ENCODE measurements at regions not wholly inside any gene's neighbourhood (a gene's known extent, or its start where the extent isn't known, plus 50 kb on each side); places are given as distances from the start of the nearest gene placed in this dataset.

GRCh38 chr17:77492446-77493237 is 351.9 kb downstream of the SEC14L1 start:
- H3K27ac ChIP-seq: no peak overlapping the region
- TF ChIP-seq ZFX (IDR thresholded peaks at IDR 0.05; ENCODE audit: borderline replicate concordance) (no peak), CTCF (IDR thresholded peaks at IDR 0.05) (no peak)

GRCh38 chr17:77493238-77493820 is 352.6 kb downstream of the SEC14L1 start:
- no peak overlapping the region for H3K27ac ChIP-seq
- no peak for TF ChIP-seq CTCF (IDR thresholded peaks at IDR 0.05)
- TF ChIP-seq ZFX (IDR thresholded peaks at IDR 0.05; ENCODE audit: borderline replicate concordance): no peak

- no peak overlapping the region for H3K27ac ChIP-seq
- no peak for TF ChIP-seq CTCF (IDR thresholded peaks at IDR 0.05)
- TF ChIP-seq ZFX (IDR thresholded peaks at IDR 0.05; ENCODE audit: borderline replicate concordance): no peak
Observed at GRCh38 chr17:77493901-77494663, 353.3 kb downstream of the SEC14L1 start.

- no peak overlapping the region for H3K27ac ChIP-seq
- TF ChIP-seq CTCF (IDR thresholded peaks at IDR 0.05) (peak; percentile 93), ZFX (IDR thresholded peaks at IDR 0.05; ENCODE audit: borderline replicate concordance) (no peak)
Observed at GRCh38 chr17:77494664-77495435, 354.1 kb downstream of the SEC14L1 start.

- TF ChIP-seq CTCF (IDR thresholded peaks at IDR 0.05): no peak
- TF ChIP-seq ZFX (IDR thresholded peaks at IDR 0.05; ENCODE audit: borderline replicate concordance): no peak
- no peak overlapping the region for H3K27ac ChIP-seq
Observed at GRCh38 chr17:77495575-77495974, 354.8 kb downstream of the SEC14L1 start.

GRCh38 chr17:77496401-77496801 is 355.6 kb downstream of the SEC14L1 start:
- TF ChIP-seq CTCF (IDR thresholded peaks at IDR 0.05) (no peak), ZFX (IDR thresholded peaks at IDR 0.05; ENCODE audit: borderline replicate concordance) (no peak)
- H3K27ac ChIP-seq: no peak overlapping the region

Measured in 22Rv1 (cell line).